ENCODE measurements at regions not wholly inside any gene's neighbourhood (a gene's known extent, or its start where the extent isn't known, plus 50 kb on each side); places are given as distances from the start of the nearest gene placed in this dataset.

DNA sequence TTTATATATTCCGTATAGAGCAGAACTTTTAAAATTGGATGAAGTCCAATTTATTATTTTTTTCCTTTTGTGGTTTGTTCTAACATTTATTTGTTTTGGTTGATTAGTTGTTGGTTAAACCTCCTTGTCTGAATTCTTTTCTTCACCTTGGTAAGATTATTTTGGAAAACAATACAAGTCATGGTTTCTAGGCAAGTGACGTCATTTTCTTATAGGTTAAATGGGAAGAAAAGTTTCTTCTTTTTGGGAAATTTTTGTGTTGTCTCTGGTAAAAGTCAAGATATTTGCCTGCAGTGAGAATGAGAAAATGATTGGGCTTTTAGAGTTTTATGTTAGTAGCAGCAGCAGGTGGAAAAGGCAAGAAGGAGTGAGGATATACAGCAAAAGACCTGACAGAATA lies 197.9 kb downstream of the OTOR start:
- no peak overlapping the region for H3K27ac ChIP-seq
- TF ChIP-seq, protein P1, sequence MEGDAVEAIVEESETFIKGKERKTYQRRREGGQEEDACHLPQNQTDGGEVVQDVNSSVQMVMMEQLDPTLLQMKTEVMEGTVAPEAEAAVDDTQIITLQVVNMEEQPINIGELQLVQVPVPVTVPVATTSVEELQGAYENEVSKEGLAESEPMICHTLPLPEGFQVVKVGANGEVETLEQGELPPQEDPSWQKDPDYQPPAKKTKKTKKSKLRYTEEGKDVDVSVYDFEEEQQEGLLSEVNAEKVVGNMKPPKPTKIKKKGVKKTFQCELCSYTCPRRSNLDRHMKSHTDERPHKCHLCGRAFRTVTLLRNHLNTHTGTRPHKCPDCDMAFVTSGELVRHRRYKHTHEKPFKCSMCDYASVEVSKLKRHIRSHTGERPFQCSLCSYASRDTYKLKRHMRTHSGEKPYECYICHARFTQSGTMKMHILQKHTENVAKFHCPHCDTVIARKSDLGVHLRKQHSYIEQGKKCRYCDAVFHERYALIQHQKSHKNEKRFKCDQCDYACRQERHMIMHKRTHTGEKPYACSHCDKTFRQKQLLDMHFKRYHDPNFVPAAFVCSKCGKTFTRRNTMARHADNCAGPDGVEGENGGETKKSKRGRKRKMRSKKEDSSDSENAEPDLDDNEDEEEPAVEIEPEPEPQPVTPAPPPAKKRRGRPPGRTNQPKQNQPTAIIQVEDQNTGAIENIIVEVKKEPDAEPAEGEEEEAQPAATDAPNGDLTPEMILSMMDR (IDR thresholded peaks at IDR 0.05; ENCODE audit: low read depth, low read length), result no peak
- DNase-seq, result no peak

DNA sequence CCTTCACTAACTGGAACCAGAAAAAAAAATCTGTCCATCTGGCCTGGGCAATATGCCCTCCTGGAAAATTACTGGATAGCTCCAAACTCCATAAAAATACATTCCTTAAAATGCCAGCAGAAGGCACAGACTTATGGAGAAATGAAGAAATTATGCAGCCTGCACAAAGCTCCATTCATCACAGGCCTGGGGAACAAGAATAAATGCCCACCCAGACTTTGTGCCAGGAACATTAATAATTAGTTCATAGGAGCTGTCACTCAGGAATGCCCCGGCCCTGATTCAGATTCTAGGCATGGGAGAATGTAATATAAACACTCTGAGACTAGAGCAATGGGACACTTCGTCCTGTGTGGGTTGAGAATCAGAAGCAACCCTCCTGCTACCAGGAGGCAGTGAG lies 199.3 kb downstream of the OTOR start:
- Histone ChIP-seq H3K27me3 (ENCODE audit: insufficient read depth, low read depth, severe bottlenecking) (no peaks in the 10 kb centered on the region), H3K9me3 (ENCODE audit: severe bottlenecking) (no peaks in the 10 kb centered on the region), H3K27ac (no peak overlapping the region), H3K4me3 (ENCODE audit: low read depth, low read length) (no peak overlapping the region), H3K36me3 (no peaks in the 10 kb centered on the region)
- no peak for DNase-seq
- TF ChIP-seq, protein P1 (IDR thresholded peaks at IDR 0.05; ENCODE audit: low read depth, low read length), result no peak

More for the DNA sequence above, 197.9 kb downstream of the OTOR start:
- Histone ChIP-seq H3K4me3 (ENCODE audit: low read depth, low read length) (no peak overlapping the region), H3K9me3 (ENCODE audit: severe bottlenecking) (no peaks in the 10 kb centered on the region), H3K36me3 (no peaks in the 10 kb centered on the region), H3K27me3 (ENCODE audit: insufficient read depth, low read depth, severe bottlenecking) (no peaks in the 10 kb centered on the region)

DNA sequence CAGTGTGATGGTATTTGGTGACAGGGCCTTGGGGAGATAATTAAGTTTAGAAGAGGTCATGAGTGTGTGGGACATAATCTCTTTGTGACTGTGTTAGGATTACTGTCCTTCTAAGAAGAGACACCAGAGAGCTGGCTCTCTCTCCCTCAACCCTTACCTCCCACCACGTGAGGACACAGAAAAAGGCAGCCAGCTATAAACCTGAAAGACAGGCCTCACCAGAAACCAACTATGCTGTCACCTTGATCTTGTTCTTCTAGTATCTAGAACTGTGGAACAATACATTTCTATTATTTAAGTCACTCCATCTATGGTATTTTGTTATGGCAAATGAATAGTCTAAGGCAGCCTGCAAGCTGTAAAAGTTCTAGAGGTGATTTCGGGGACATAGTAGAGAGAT lies 203.7 kb downstream of the OTOR start:
- Histone ChIP-seq H3K4me3 (ENCODE audit: low read depth, low read length) (no peak overlapping the region), H3K36me3 (no peaks in the 10 kb centered on the region), H3K27me3 (ENCODE audit: insufficient read depth, low read depth, severe bottlenecking) (no peaks in the 10 kb centered on the region), H3K27ac (no peak overlapping the region), H3K9me3 (ENCODE audit: severe bottlenecking) (no peaks in the 10 kb centered on the region)
- DNase-seq, result no peak
- TF ChIP-seq, protein P1 (IDR thresholded peaks at IDR 0.05; ENCODE audit: low read depth, low read length), result no peak

DNA sequence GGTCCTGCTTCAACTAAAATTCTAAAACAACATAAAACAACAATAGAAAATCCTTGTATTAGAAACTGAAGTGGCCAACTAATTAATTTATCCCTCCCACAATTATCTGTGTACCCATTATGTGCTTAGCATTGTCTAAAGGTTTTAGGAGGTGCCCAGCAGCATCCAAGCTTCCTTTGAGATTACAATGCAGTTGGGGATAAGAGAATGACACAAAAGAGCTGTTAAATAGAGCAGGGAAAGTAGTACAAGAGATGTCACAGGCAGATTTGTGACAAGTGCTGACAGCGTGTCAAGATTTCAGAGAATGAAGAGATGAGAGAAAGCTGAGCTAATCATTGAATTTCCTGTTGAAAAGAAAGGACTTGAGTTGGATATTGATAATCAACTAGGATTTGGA lies 204.8 kb downstream of the OTOR start:
- H3K4me3 ChIP-seq (ENCODE audit: low read depth, low read length), result no peak overlapping the region
- H3K27ac ChIP-seq, result no peak overlapping the region
- no peaks in the 10 kb centered on the region for H3K27me3 ChIP-seq (ENCODE audit: insufficient read depth, low read depth, severe bottlenecking)
- no peaks in the 10 kb centered on the region for H3K36me3 ChIP-seq
- TF ChIP-seq, protein P1 (IDR thresholded peaks at IDR 0.05; ENCODE audit: low read depth, low read length), result no peak
- DNase-seq, result no peak
- H3K9me3 ChIP-seq (ENCODE audit: severe bottlenecking), result no peaks in the 10 kb centered on the region

DNA sequence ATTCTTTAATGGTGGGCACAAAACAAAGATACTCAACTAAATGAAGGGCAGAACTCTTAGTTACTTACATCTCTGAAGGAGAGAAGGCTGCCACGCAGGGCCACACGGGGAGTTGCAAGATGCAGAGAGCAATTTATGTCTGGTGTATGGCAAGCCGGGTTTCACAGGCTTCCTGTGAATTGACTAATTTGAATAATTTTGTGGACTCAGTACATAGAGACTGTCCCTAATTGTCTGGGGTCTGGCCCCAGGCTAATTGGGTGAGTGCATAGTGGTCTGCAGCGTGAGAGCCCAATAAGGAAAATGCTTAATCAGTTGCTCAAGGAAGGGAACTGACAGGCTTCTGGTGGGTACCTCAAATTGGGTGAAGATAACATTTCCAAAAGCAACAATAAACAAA lies 205.7 kb downstream of the OTOR start:
- DNase-seq, result no peak
- H3K27me3 ChIP-seq (ENCODE audit: insufficient read depth, low read depth, severe bottlenecking), result no peaks in the 10 kb centered on the region
- no peaks in the 10 kb centered on the region for H3K36me3 ChIP-seq
- H3K9me3 ChIP-seq (ENCODE audit: severe bottlenecking), result no peaks in the 10 kb centered on the region
- H3K27ac ChIP-seq, result no peak overlapping the region
- no peak overlapping the region for H3K4me3 ChIP-seq (ENCODE audit: low read depth, low read length)
- TF ChIP-seq, protein P1 (IDR thresholded peaks at IDR 0.05; ENCODE audit: low read depth, low read length), result no peak

DNA sequence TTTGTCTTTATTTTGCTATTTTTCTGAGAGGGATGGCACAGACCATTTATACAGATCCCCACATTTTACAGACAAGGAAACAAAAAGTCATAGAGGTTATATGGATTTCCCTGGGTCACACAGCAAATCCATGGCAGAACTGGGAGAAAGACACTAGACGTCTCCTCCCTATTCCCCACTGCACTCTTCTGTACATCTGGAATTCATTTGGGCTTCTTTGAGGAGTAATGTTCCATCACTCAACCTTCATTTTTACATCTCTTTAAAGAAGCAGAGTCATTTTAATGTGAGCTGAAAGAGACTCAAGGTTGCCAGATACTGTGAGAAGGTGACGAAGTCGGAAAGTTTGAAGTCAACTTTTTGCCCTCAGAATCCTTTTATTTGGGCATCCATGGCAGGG lies 207.3 kb downstream of the OTOR start:
- no peak overlapping the region for H3K27ac ChIP-seq
- H3K4me3 ChIP-seq (ENCODE audit: low read depth, low read length), result no peak overlapping the region
- peaks cover 2% of the 10 kb centered on the region for H3K9me3 ChIP-seq (ENCODE audit: severe bottlenecking)
- H3K27me3 ChIP-seq (ENCODE audit: insufficient read depth, low read depth, severe bottlenecking), result no peaks in the 10 kb centered on the region
- no peak for DNase-seq
- no peaks in the 10 kb centered on the region for H3K36me3 ChIP-seq
- TF ChIP-seq, protein P1 (IDR thresholded peaks at IDR 0.05; ENCODE audit: low read depth, low read length), result no peak
